Osteocyte (in vitro differentiated cells): ENCODE measurements at regions not wholly inside any gene's neighbourhood (a gene's known extent, or its start where the extent isn't known, plus 50 kb on each side); places are given as distances from the start of the nearest gene placed in this dataset.

Source experiments
- DNase-seq: peaks from one replicate; pipeline ENCODE4 v3.0.0; 2021; ENCODE audit warnings: mixed read lengths; ENCODE audit not compliant: unreplicated experiment; ENCODE audit errors: extremely low spot score
- H3K27ac Mint-ChIP-seq: one replicate; pipeline ENCODE4 v1.8.0; 2021; ENCODE audit warnings: mild to moderate bottlenecking, mixed read lengths; ENCODE audit not compliant: unreplicated experiment
- H3K27me3 Mint-ChIP-seq: one replicate; pipeline ENCODE4 v1.8.0; 2021; ENCODE audit warnings: mixed read lengths; ENCODE audit not compliant: unreplicated experiment
- H3K36me3 Mint-ChIP-seq: one replicate; pipeline ENCODE4 v1.8.0; 2021; ENCODE audit warnings: mixed read lengths; ENCODE audit not compliant: unreplicated experiment
- H3K4me1 Mint-ChIP-seq: one replicate; pipeline ENCODE4 v1.8.0; 2021; ENCODE audit warnings: mixed read lengths; ENCODE audit not compliant: unreplicated experiment
- H3K4me3 Mint-ChIP-seq: one replicate; pipeline ENCODE4 v1.8.0; 2021; ENCODE audit warnings: mild to moderate bottlenecking, moderate library complexity, mixed read lengths; ENCODE audit not compliant: unreplicated experiment
- H3K9me3 Mint-ChIP-seq: one replicate; pipeline ENCODE4 v1.8.0; 2021; ENCODE audit warnings: mixed read lengths; ENCODE audit not compliant: unreplicated experiment
- CTCF ChIP-seq: fragments of 200-600 bp; sonication (generic); IDR thresholded peaks from 2 replicates; pipeline ENCODE4 v1.5.0; 2021; ENCODE audit warnings: antibody characterized with exemption, mild to moderate bottlenecking, moderate library complexity

- Mint-ChIP-seq H3K4me3 (no peak overlapping the region), H3K27me3 (peaks cover 5% of the 10 kb centered on the region), H3K36me3 (no peaks in the 10 kb centered on the region), H3K4me1 (peaks cover 4% of the 10 kb centered on the region), H3K9me3 (no peaks in the 10 kb centered on the region), H3K27ac (no peak overlapping the region)
- TF ChIP-seq CTCF: no peak
- DNase-seq: no peak
These were observed 293.6 kb upstream of the TNP1 start for GRCh38 chr2:217153510-217153909.

GRCh38 chr2:217152831-217153230 is 293.0 kb upstream of the TNP1 start:
- TF ChIP-seq CTCF: no peak
- DNase-seq: no peak
- no peaks in the 10 kb centered on the region for H3K9me3 Mint-ChIP-seq
- H3K4me1 Mint-ChIP-seq: peaks cover 4% of the 10 kb centered on the region
- H3K27me3 Mint-ChIP-seq: peaks cover 5% of the 10 kb centered on the region
- H3K4me3 Mint-ChIP-seq: no peak overlapping the region
- H3K27ac Mint-ChIP-seq: no peak overlapping the region
- H3K36me3 Mint-ChIP-seq: no peaks in the 10 kb centered on the region

GRCh38 chr2:217151509-217152206 is 291.8 kb upstream of the TNP1 start:
- H3K27ac Mint-ChIP-seq: no peak overlapping the region
- H3K36me3 Mint-ChIP-seq: no peaks in the 10 kb centered on the region
- no peaks in the 10 kb centered on the region for H3K9me3 Mint-ChIP-seq
- H3K27me3 Mint-ChIP-seq: peaks cover 5% of the 10 kb centered on the region
- no peak for TF ChIP-seq CTCF
- peaks cover 4% of the 10 kb centered on the region for H3K4me1 Mint-ChIP-seq
- H3K4me3 Mint-ChIP-seq: no peak overlapping the region
- no peak for DNase-seq

GRCh38 chr2:217150236-217150635 is 290.4 kb upstream of the TNP1 start:
- Mint-ChIP-seq H3K27me3 (no peaks in the 10 kb centered on the region), H3K27ac (no peak overlapping the region), H3K4me3 (no peak overlapping the region), H3K36me3 (no peaks in the 10 kb centered on the region), H3K9me3 (no peaks in the 10 kb centered on the region), H3K4me1 (peaks cover 4% of the 10 kb centered on the region)
- TF ChIP-seq CTCF: no peak
- DNase-seq: no peak

GRCh38 chr2:217149087-217149660 is 289.3 kb upstream of the TNP1 start:
- no peaks in the 10 kb centered on the region for H3K9me3 Mint-ChIP-seq
- H3K27ac Mint-ChIP-seq: no peak overlapping the region
- no peak for TF ChIP-seq CTCF
- H3K4me3 Mint-ChIP-seq: no peak overlapping the region
- no peak for DNase-seq
- no peaks in the 10 kb centered on the region for H3K27me3 Mint-ChIP-seq
- H3K4me1 Mint-ChIP-seq: peaks cover 4% of the 10 kb centered on the region
- no peaks in the 10 kb centered on the region for H3K36me3 Mint-ChIP-seq
